Neuronal stem cell (in vitro differentiated cells): ENCODE measurements at regions not wholly inside any gene's neighbourhood (a gene's known extent, or its start where the extent isn't known, plus 50 kb on each side); places are given as distances from the start of the nearest gene placed in this dataset.

ENCODE experiments used
- DNase-seq: peaks from one replicate; pipeline ENCODE4 v3.0.0-alpha.2; 2013; ENCODE audit warnings: low spot score
- H2AFZ ChIP-seq: one replicate; pipeline ENCODE4 v1.6.1; 2013; ENCODE audit warnings: mild to moderate bottlenecking, low read length, inconsistent platforms
- H2AK5ac ChIP-seq: 2 replicates; pipeline ENCODE4 v1.6.1; 2013; ENCODE audit warnings: low read depth, mild to moderate bottlenecking, inconsistent platforms, low read length, moderate library complexity, mixed read lengths
- H2BK120ac ChIP-seq: 2 replicates; pipeline ENCODE4 v1.6.1; 2013; ENCODE audit warnings: low read depth, mild to moderate bottlenecking, inconsistent platforms, low read length, moderate library complexity, mixed read lengths
- H2BK12ac ChIP-seq: one replicate; pipeline ENCODE4 v1.6.1; 2013; ENCODE audit warnings: low read length, inconsistent platforms
- H2BK15ac ChIP-seq: 2 replicates; pipeline ENCODE4 v1.6.1; 2013; ENCODE audit warnings: mild to moderate bottlenecking, low read length, inconsistent platforms, mixed read lengths
- H2BK5ac ChIP-seq: one replicate; pipeline ENCODE4 v1.6.1; 2013; ENCODE audit warnings: inconsistent platforms, mild to moderate bottlenecking, low read length, moderate library complexity
- H3K14ac ChIP-seq: one replicate; pipeline ENCODE4 v1.6.1; 2013; ENCODE audit warnings: low read length, inconsistent platforms
- H3K18ac ChIP-seq: 2 replicates; pipeline ENCODE4 v1.6.1; 2013; ENCODE audit warnings: low read length, inconsistent platforms
- H3K23ac ChIP-seq: 2 replicates; pipeline ENCODE4 v1.6.1; 2013; ENCODE audit warnings: low read depth, mild to moderate bottlenecking, mixed read lengths, low read length, inconsistent platforms; ENCODE audit not compliant: poor library complexity
- H3K27ac ChIP-seq: replicated peaks from 3 replicates; pipeline ENCODE4 v1.5.1; 2013; ENCODE audit warnings: low read length, inconsistent platforms
- H3K27me3 ChIP-seq, 3 experiments: 2 replicates each; pipeline ENCODE4 v1.6.1; 2013; ENCODE audit warnings: low read length in 3 of 3, mild to moderate bottlenecking in 2 of 3, inconsistent platforms in 1 of 3, low read depth in 1 of 3, mixed read lengths in 1 of 3, moderate library complexity in 1 of 3; ENCODE audit not compliant: control insufficient read depth in 3 of 3, insufficient read depth in 3 of 3
- H3K36me3 ChIP-seq, 2 donors: replicated peaks in 1 of 2; 2 replicates each; pipeline ENCODE4 v1.6.1; 2013; ENCODE audit warnings: low read length in 2 of 2; ENCODE audit not compliant: control insufficient read depth in 2 of 2, insufficient read depth in 2 of 2
- H3K4ac ChIP-seq: 2 replicates; pipeline ENCODE4 v1.6.1; 2013; ENCODE audit warnings: inconsistent platforms, mild to moderate bottlenecking, low read length, moderate library complexity
- H3K4me1 ChIP-seq, 2 donors: 1 replicate in 1 of 2; 2 replicates in 1 of 2; pipeline ENCODE4 v1.6.1; 2013; ENCODE audit warnings: low read length in 2 of 2, low read depth in 1 of 2; ENCODE audit not compliant: control insufficient read depth in 2 of 2, insufficient read depth in 1 of 2
- H3K4me2 ChIP-seq: one replicate; pipeline ENCODE4 v1.6.1; 2013; ENCODE audit warnings: mild to moderate bottlenecking, low read length, inconsistent platforms; ENCODE audit not compliant: insufficient read depth, poor library complexity, severe bottlenecking
- H3K4me3 ChIP-seq, 2 donors: 2 replicates each; pipeline ENCODE4 v1.5.1; 2013; ENCODE audit warnings: low read length in 2 of 2, mild to moderate bottlenecking in 2 of 2, inconsistent platforms in 1 of 2, moderate library complexity in 1 of 2
- H3K79me1 ChIP-seq: one replicate; pipeline ENCODE4 v1.6.1; 2013; ENCODE audit warnings: low read depth, mild to moderate bottlenecking, inconsistent platforms, low read length, moderate library complexity
- H3K9ac ChIP-seq: one replicate; pipeline ENCODE4 v1.6.1; 2013; ENCODE audit warnings: mild to moderate bottlenecking, low read depth, low read length, inconsistent platforms; ENCODE audit not compliant: poor library complexity
- H3K9me3 ChIP-seq, 2 donors: replicated peaks in 1 of 2; 2 replicates each; pipeline versions ENCODE3 to v1.6.1; 2013; ENCODE audit warnings: low read length in 2 of 2, mild to moderate bottlenecking in 2 of 2, inconsistent platforms in 1 of 2, low read depth in 1 of 2, mixed read lengths in 1 of 2, moderate library complexity in 1 of 2; ENCODE audit not compliant: control insufficient read depth in 2 of 2, insufficient read depth in 1 of 2
- H4K8ac ChIP-seq: one replicate; pipeline ENCODE4 v1.6.1; 2013; ENCODE audit warnings: low read depth, mild to moderate bottlenecking, inconsistent platforms, low read length, moderate library complexity
- H4K91ac ChIP-seq: one replicate; pipeline ENCODE4 v1.6.1; 2013; ENCODE audit warnings: low read length, low read depth, mild to moderate bottlenecking, inconsistent platforms; ENCODE audit not compliant: poor library complexity
- WGBS, 2 donors: extraction: QIAGEN DNeasy Blood & Tissue Kit; methylation state at CpG; one replicate each; pipeline ENCODE4 v1.1.7; 2013; ENCODE audit warnings: missing lambda C conversion rate in 2 of 2, mixed read lengths in 1 of 2; ENCODE audit not compliant: insufficient read length in 2 of 2, insufficient replicate concordance in 1 of 2; ENCODE audit errors: extremely low coverage in 2 of 2; 5-methylcytosine and 5-hydroxymethylcytosine counted together

GRCh38 chr7:108808549-108809266 lies 239.0 kb downstream of the DNAJB9 start:
- Histone ChIP-seq H2BK12ac (no peak overlapping the region), H3K18ac (no peak overlapping the region), H3K4me1 (no peaks in the 10 kb centered on the region), H4K91ac (no peak overlapping the region), H3K36me3 (no peaks in the 10 kb centered on the region), H2BK5ac (no peak overlapping the region), H3K9me3 (no peaks in the 10 kb centered on the region), H3K4ac (no peak overlapping the region), H3K27ac (no peak overlapping the region), H2AFZ (no peak overlapping the region), H3K79me1 (no peaks in the 10 kb centered on the region), H3K4me3 (no peak overlapping the region), H4K8ac (no peak overlapping the region), H3K4me2 (no peak overlapping the region), H3K27me3 (no peaks in the 10 kb centered on the region), H2AK5ac (no peak overlapping the region), H3K9ac (no peak overlapping the region), H3K14ac (no peak overlapping the region), H3K23ac (no peak overlapping the region), H2BK15ac (no peak overlapping the region), H2BK120ac (no peak overlapping the region)
- no CpG with 5 or more reads among the region's 1 CpG for WGBS, 2 donors
- DNase-seq: no peak

DNA sequence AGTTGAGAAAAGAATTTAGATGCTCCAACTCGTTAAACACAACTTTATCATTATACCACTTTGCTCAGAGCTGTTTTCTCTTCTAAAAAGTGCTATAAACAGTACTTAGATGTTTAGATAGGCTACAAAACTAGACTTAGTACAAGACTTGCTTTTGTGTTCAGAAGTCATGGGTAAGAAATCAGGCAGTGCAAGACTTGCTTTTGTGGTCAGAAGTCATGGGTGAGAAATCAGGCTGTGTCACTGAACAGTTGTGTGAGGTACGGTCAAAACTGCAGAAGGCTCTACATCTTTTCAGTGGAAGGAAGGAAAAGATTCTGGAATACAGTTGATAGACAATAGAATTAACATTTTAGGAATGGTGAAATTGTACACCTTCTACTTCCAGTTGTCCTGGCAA lies 239.7 kb downstream of the DNAJB9 start:
- Histone ChIP-seq H3K23ac (no peak overlapping the region), H4K91ac (no peak overlapping the region), H2BK5ac (no peak overlapping the region), H3K27me3 (no peaks in the 10 kb centered on the region), H3K36me3 (no peaks in the 10 kb centered on the region), H3K9ac (no peak overlapping the region), H4K8ac (no peak overlapping the region), H2AK5ac (no peak overlapping the region), H2AFZ (no peak overlapping the region), H2BK15ac (no peak overlapping the region), H3K4me3 (no peak overlapping the region), H3K4me1 (no peaks in the 10 kb centered on the region), H2BK120ac (no peak overlapping the region), H3K18ac (no peak overlapping the region), H3K9me3 (no peaks in the 10 kb centered on the region), H3K14ac (no peak overlapping the region), H3K27ac (no peak overlapping the region), H2BK12ac (no peak overlapping the region), H3K4me2 (no peak overlapping the region), H3K4ac (no peak overlapping the region), H3K79me1 (no peaks in the 10 kb centered on the region)
- no peak for DNase-seq
- no CpG with 5 or more reads among the region's 2 CpGs for WGBS, 2 donors

GRCh38 chr7:108810756-108811385 lies 241.2 kb downstream of the DNAJB9 start:
- no peaks in the 10 kb centered on the region for H3K4me1 ChIP-seq
- H3K4me2 ChIP-seq: no peak overlapping the region
- no peak overlapping the region for H4K8ac ChIP-seq
- no peak overlapping the region for H2AFZ ChIP-seq
- H3K9me3 ChIP-seq: no peaks in the 10 kb centered on the region
- no peak overlapping the region for H3K23ac ChIP-seq
- no peaks in the 10 kb centered on the region for H3K79me1 ChIP-seq
- H3K4me3 ChIP-seq: no peak overlapping the region
- no peak overlapping the region for H3K18ac ChIP-seq
- no peak overlapping the region for H3K14ac ChIP-seq
- H4K91ac ChIP-seq: no peak overlapping the region
- WGBS, 2 donors: no CpG with 5 or more reads among the region's 2 CpGs
- no peak overlapping the region for H2BK5ac ChIP-seq
- no peak overlapping the region for H2AK5ac ChIP-seq
- H2BK12ac ChIP-seq: no peak overlapping the region
- H2BK15ac ChIP-seq: no peak overlapping the region
- H3K36me3 ChIP-seq: no peaks in the 10 kb centered on the region
- H3K4ac ChIP-seq: no peak overlapping the region
- H3K9ac ChIP-seq: no peak overlapping the region
- DNase-seq: no peak
- no peaks in the 10 kb centered on the region for H3K27me3 ChIP-seq
- no peak overlapping the region for H2BK120ac ChIP-seq
- no peak overlapping the region for H3K27ac ChIP-seq

- Histone ChIP-seq H2AFZ (no peak overlapping the region), H3K27me3 (no peaks in the 10 kb centered on the region), H3K9ac (no peak overlapping the region), H3K4me3 (no peak overlapping the region), H3K27ac (no peak overlapping the region), H2BK12ac (no peak overlapping the region), H3K4me1 (no peaks in the 10 kb centered on the region), H2BK15ac (no peak overlapping the region), H4K91ac (no peak overlapping the region), H3K4ac (no peak overlapping the region), H2AK5ac (no peak overlapping the region), H3K14ac (no peak overlapping the region), H4K8ac (no peak overlapping the region), H3K18ac (no peak overlapping the region), H3K23ac (no peak overlapping the region), H3K9me3 (no peaks in the 10 kb centered on the region), H2BK5ac (no peak overlapping the region), H3K4me2 (no peak overlapping the region), H3K36me3 (no peaks in the 10 kb centered on the region), H3K79me1 (no peaks in the 10 kb centered on the region), H2BK120ac (no peak overlapping the region)
- no CpG with 5 or more reads among the region's 3 CpGs for WGBS, 2 donors
- no peak for DNase-seq
Measured at GRCh38 chr7:108813251-108814014, 243.8 kb downstream of the DNAJB9 start.
